ENCODE measurements at regions not wholly inside any gene's neighbourhood (a gene's known extent, or its start where the extent isn't known, plus 50 kb on each side); places are given as distances from the start of the nearest gene placed in this dataset.

- no peak overlapping the region for H3K9ac ChIP-seq (ENCODE audit: low read depth in 1 of 2, low read length in 2 of 2)
- TF ChIP-seq YY1 (IDR thresholded peaks at IDR 0.05) (no peak), FOXA2 (IDR thresholded peaks at IDR 0.05) (no peak), RAD21 (IDR thresholded peaks at IDR 0.05) (no peak), RXRA (IDR thresholded peaks at IDR 0.05) (no peak), HNF4A (conservative IDR thresholded peaks at IDR 0.05) (no peak), MAX (IDR thresholded peaks at IDR 0.05) (no peak), EGR1 (IDR thresholded peaks at IDR 0.05; ENCODE audit: low read depth in 2 of 2) (no peak), NR2F2 (IDR thresholded peaks at IDR 0.05) (no peak), FOXA1 (IDR thresholded peaks at IDR 0.05) (no peak), GABPA (IDR thresholded peaks at IDR 0.05 in 1 of 2, conservative IDR thresholded peaks at IDR 0.05 in 1 of 2) (no peak), HNF4G (IDR thresholded peaks at IDR 0.05) (no peak), TAF1 (conservative IDR thresholded peaks at IDR 0.05) (no peak)
- TF ChIP-seq, protein P1, sequence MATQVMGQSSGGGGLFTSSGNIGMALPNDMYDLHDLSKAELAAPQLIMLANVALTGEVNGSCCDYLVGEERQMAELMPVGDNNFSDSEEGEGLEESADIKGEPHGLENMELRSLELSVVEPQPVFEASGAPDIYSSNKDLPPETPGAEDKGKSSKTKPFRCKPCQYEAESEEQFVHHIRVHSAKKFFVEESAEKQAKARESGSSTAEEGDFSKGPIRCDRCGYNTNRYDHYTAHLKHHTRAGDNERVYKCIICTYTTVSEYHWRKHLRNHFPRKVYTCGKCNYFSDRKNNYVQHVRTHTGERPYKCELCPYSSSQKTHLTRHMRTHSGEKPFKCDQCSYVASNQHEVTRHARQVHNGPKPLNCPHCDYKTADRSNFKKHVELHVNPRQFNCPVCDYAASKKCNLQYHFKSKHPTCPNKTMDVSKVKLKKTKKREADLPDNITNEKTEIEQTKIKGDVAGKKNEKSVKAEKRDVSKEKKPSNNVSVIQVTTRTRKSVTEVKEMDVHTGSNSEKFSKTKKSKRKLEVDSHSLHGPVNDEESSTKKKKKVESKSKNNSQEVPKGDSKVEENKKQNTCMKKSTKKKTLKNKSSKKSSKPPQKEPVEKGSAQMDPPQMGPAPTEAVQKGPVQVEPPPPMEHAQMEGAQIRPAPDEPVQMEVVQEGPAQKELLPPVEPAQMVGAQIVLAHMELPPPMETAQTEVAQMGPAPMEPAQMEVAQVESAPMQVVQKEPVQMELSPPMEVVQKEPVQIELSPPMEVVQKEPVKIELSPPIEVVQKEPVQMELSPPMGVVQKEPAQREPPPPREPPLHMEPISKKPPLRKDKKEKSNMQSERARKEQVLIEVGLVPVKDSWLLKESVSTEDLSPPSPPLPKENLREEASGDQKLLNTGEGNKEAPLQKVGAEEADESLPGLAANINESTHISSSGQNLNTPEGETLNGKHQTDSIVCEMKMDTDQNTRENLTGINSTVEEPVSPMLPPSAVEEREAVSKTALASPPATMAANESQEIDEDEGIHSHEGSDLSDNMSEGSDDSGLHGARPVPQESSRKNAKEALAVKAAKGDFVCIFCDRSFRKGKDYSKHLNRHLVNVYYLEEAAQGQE (IDR thresholded peaks at IDR 0.05), result no peak
- TF ChIP-seq, protein P2, sequence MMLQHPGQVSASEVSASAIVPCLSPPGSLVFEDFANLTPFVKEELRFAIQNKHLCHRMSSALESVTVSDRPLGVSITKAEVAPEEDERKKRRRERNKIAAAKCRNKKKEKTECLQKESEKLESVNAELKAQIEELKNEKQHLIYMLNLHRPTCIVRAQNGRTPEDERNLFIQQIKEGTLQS (IDR thresholded peaks at IDR 0.05), result no peak
- WGBS, result 72% methylated on average over 4 of the region's 4 CpGs
Measured at GRCh38 chr9:13369431-13369830, 89.9 kb upstream of the MPDZ start.

GRCh38 chr9:13367784-13368183 lies 88.3 kb upstream of the MPDZ start:
- H3K27me3 ChIP-seq (ENCODE audit: control insufficient read depth in 4 of 4, insufficient read depth in 4 of 4, low read length in 3 of 4), result peaks cover 0 to 3% (median under 1%) of the 10 kb centered on the region in 4 donors
- no peaks in the 10 kb centered on the region for H3K9me3 ChIP-seq (ENCODE audit: control insufficient read depth in 4 of 4, low read length in 3 of 4)
- H3K9ac ChIP-seq (ENCODE audit: low read depth in 1 of 2, low read length in 2 of 2), result no peak overlapping the region
- TF ChIP-seq JUND (IDR thresholded peaks at IDR 0.05) (no peak), HNF4G (IDR thresholded peaks at IDR 0.05) (no peak), EGR1 (IDR thresholded peaks at IDR 0.05; ENCODE audit: low read depth in 2 of 2) (no peak)
- H3K4me1 ChIP-seq (ENCODE audit: control insufficient read depth in 4 of 4, insufficient read depth in 4 of 4, low read length in 3 of 4), result no peaks in the 10 kb centered on the region
- no peak overlapping the region for H3K4me3 ChIP-seq (ENCODE audit: low read depth in 1 of 3, low read length in 3 of 3)
- DNase-seq (ENCODE audit: low spot score), result no peak
- no peak overlapping the region for H3K27ac ChIP-seq (ENCODE audit: low read depth in 1 of 2, low read length in 2 of 2)
- 54% methylated on average over 4 of the region's 4 CpGs for WGBS
- H3K36me3 ChIP-seq (ENCODE audit: control insufficient read depth in 4 of 4, insufficient read depth in 3 of 4, low read depth in 1 of 4, low read length in 3 of 4), result no peaks in the 10 kb centered on the region

More at GRCh38 chr9:13369431-13369830, 89.9 kb upstream of the MPDZ start:
- H3K4me3 ChIP-seq (ENCODE audit: low read depth in 1 of 3, low read length in 3 of 3), result no peak overlapping the region
- no peak for DNase-seq (ENCODE audit: low spot score)
- H3K27me3 ChIP-seq (ENCODE audit: control insufficient read depth in 4 of 4, insufficient read depth in 4 of 4, low read length in 3 of 4), result peaks cover 0 to 3% (median under 1%) of the 10 kb centered on the region in 4 donors
- H3K4me1 ChIP-seq (ENCODE audit: control insufficient read depth in 4 of 4, insufficient read depth in 4 of 4, low read length in 3 of 4), result no peaks in the 10 kb centered on the region
- H3K9me3 ChIP-seq (ENCODE audit: control insufficient read depth in 4 of 4, low read length in 3 of 4), result no peaks in the 10 kb centered on the region
- H3K36me3 ChIP-seq (ENCODE audit: control insufficient read depth in 4 of 4, insufficient read depth in 3 of 4, low read depth in 1 of 4, low read length in 3 of 4), result no peaks in the 10 kb centered on the region
- no peak overlapping the region for H3K27ac ChIP-seq (ENCODE audit: low read depth in 1 of 2, low read length in 2 of 2)

- H3K9me3 ChIP-seq (ENCODE audit: control insufficient read depth in 4 of 4, low read length in 3 of 4), result no peaks in the 10 kb centered on the region
- H3K4me3 ChIP-seq (ENCODE audit: low read depth in 1 of 3, low read length in 3 of 3), result no peak overlapping the region
- H3K9ac ChIP-seq (ENCODE audit: low read depth in 1 of 2, low read length in 2 of 2), result no peak overlapping the region
- no peak overlapping the region for H3K27ac ChIP-seq (ENCODE audit: low read depth in 1 of 2, low read length in 2 of 2)
- no peak for DNase-seq (ENCODE audit: low spot score)
- H3K36me3 ChIP-seq (ENCODE audit: control insufficient read depth in 4 of 4, insufficient read depth in 3 of 4, low read depth in 1 of 4, low read length in 3 of 4), result no peaks in the 10 kb centered on the region
- WGBS, result 87% methylated on average over 7 of the region's 7 CpGs
- peaks cover 0 to 3% (median under 1%) of the 10 kb centered on the region in 4 donors for H3K27me3 ChIP-seq (ENCODE audit: control insufficient read depth in 4 of 4, insufficient read depth in 4 of 4, low read length in 3 of 4)
- no peaks in the 10 kb centered on the region for H3K4me1 ChIP-seq (ENCODE audit: control insufficient read depth in 4 of 4, insufficient read depth in 4 of 4, low read length in 3 of 4)
- TF ChIP-seq FOXA2 (IDR thresholded peaks at IDR 0.05) (no peak), GABPA (IDR thresholded peaks at IDR 0.05 in 1 of 2, conservative IDR thresholded peaks at IDR 0.05 in 1 of 2) (no peak), HNF4G (IDR thresholded peaks at IDR 0.05) (no peak), HNF4A (conservative IDR thresholded peaks at IDR 0.05) (no peak), FOXA1 (IDR thresholded peaks at IDR 0.05) (no peak), EGR1 (IDR thresholded peaks at IDR 0.05; ENCODE audit: low read depth in 2 of 2) (no peak), YY1 (IDR thresholded peaks at IDR 0.05) (no peak), RXRA (IDR thresholded peaks at IDR 0.05) (no peak), NR2F2 (IDR thresholded peaks at IDR 0.05) (no peak), SP1 (IDR thresholded peaks at IDR 0.05) (no peak)
- TF ChIP-seq, protein P3, sequence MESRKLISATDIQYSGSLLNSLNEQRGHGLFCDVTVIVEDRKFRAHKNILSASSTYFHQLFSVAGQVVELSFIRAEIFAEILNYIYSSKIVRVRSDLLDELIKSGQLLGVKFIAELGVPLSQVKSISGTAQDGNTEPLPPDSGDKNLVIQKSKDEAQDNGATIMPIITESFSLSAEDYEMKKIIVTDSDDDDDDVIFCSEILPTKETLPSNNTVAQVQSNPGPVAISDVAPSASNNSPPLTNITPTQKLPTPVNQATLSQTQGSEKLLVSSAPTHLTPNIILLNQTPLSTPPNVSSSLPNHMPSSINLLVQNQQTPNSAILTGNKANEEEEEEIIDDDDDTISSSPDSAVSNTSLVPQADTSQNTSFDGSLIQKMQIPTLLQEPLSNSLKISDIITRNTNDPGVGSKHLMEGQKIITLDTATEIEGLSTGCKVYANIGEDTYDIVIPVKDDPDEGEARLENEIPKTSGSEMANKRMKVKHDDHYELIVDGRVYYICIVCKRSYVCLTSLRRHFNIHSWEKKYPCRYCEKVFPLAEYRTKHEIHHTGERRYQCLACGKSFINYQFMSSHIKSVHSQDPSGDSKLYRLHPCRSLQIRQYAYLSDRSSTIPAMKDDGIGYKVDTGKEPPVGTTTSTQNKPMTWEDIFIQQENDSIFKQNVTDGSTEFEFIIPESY (IDR thresholded peaks at IDR 0.05), result no peak
- TF ChIP-seq, protein P1 (IDR thresholded peaks at IDR 0.05), result no peak
Measured at GRCh38 chr9:13364271-13365000, 84.9 kb upstream of the MPDZ start.
